HCT116 (cell line): ENCODE measurements at regions not wholly inside any gene's neighbourhood (a gene's known extent, or its start where the extent isn't known, plus 50 kb on each side); places are given as distances from the start of the nearest gene placed in this dataset.

Experiments
- CEBPB ChIP-seq: IDR thresholded peaks from 2 replicates; pipeline ENCODE4 v1.6.1; 2012; ENCODE audit warnings: low read depth
- CTCF ChIP-seq, 3 experiments: fragments of 200-600 bp in 1 of 3; sonication (generic) in 1 of 3; IDR thresholded peaks in 2 of 3; conservative IDR thresholded peaks in 1 of 3; 2 replicates each; pipeline ENCODE4 v1.5.1; 2012 to 2017; ENCODE audit warnings: low read depth in 2 of 3, low read length in 2 of 3, antibody characterized with exemption in 1 of 3, borderline replicate concordance in 1 of 3, control low read depth in 1 of 3, mild to moderate bottlenecking in 1 of 3, mixed read lengths in 1 of 3, mixed run types in 1 of 3, moderate library complexity in 1 of 3; ENCODE audit not compliant: insufficient read depth in 1 of 3
- ELF1 ChIP-seq: IDR thresholded peaks from 2 replicates; pipeline ENCODE4 v1.6.1; 2012; ENCODE audit warnings: low read depth, borderline replicate concordance
- EZH2 ChIP-seq: fragments of 200-600 bp; sonication (generic); IDR thresholded peaks from 2 replicates; pipeline ENCODE4 v1.6.1; 2017; ENCODE audit warnings: antibody characterized with exemption, mixed run types
- EZH2phosphoT487 ChIP-seq: fragments of 200-600 bp; IDR thresholded peaks from 2 replicates; pipeline ENCODE4 v1.6.1; 2018; ENCODE audit warnings: antibody characterized with exemption, borderline replicate concordance
- MAX ChIP-seq: IDR thresholded peaks from 2 replicates; pipeline ENCODE4 v1.6.1; 2012
- POLR2A ChIP-seq: IDR thresholded peaks from 2 replicates; pipeline ENCODE4 v1.7.0; 2011; ENCODE audit warnings: borderline replicate concordance; ENCODE audit not compliant: insufficient read depth, insufficient read length; ENCODE audit errors: extremely low read depth
- POLR2AphosphoS5 ChIP-seq: IDR thresholded peaks from 2 replicates; pipeline ENCODE4 v1.6.1; 2011; ENCODE audit warnings: mild to moderate bottlenecking, low read depth, low read length, moderate library complexity
- RAD21 ChIP-seq: IDR thresholded peaks from 2 replicates; pipeline ENCODE4 v1.6.1; 2012; ENCODE audit warnings: low read depth, mild to moderate bottlenecking
- REST ChIP-seq: IDR thresholded peaks from 2 replicates; pipeline ENCODE4 v1.6.1; 2012; ENCODE audit warnings: low read depth
- SP1 ChIP-seq: IDR thresholded peaks from 2 replicates; pipeline ENCODE4 v1.6.1; 2012; ENCODE audit warnings: low read depth
- YY1 ChIP-seq: IDR thresholded peaks from 2 replicates; pipeline ENCODE4 v1.6.1; 2011; ENCODE audit warnings: low read length, low read depth, moderate library complexity, mild to moderate bottlenecking; ENCODE audit not compliant: insufficient replicate concordance; ENCODE audit errors: extremely low read depth
- ZFX ChIP-seq: fragments of 450-650 bp; IDR thresholded peaks from 2 replicates; pipeline ENCODE4 v1.6.1; 2017
- ZNF274 ChIP-seq: fragments of 200-500 bp; sonication (Bioruptor generic); IDR thresholded peaks from 2 replicates; pipeline ENCODE4 v1.6.1; 2014; ENCODE audit warnings: mild to moderate bottlenecking, low read depth, low read length, inconsistent platforms

GRCh38 chr9:85151162-85151561, 481.6 kb downstream of the NTRK2 start:
- TF ChIP-seq CTCF (IDR thresholded peaks at IDR 0.05 in 2 of 3, conservative IDR thresholded peaks at IDR 0.05 in 1 of 3; ENCODE audit: borderline replicate concordance in 1 of 3, insufficient read depth in 1 of 3, low read depth in 2 of 3, low read length in 2 of 3) (no peak), SP1 (no peak), EZH2 (no peak), MAX (no peak), RAD21 (no peak), POLR2AphosphoS5 (no peak), REST (no peak), POLR2A (no peak), ELF1 (no peak), YY1 (no peak), ZNF274 (no peak), EZH2phosphoT487 (no peak), ZFX (no peak), CEBPB (no peak)
